GM23248 (cell line): ENCODE measurements at regions not wholly inside any gene's neighbourhood (a gene's known extent, or its start where the extent isn't known, plus 50 kb on each side); places are given as distances from the start of the nearest gene placed in this dataset.

ENCODE experiments used
- DNase-seq: peaks from one replicate; pipeline ENCODE4 v3.0.0-alpha.2; 2015
- H2AFZ ChIP-seq: fragments of 200-600 bp; sonication (generic); 2 replicates; pipeline ENCODE4 v1.6.1; 2016; ENCODE audit warnings: antibody characterized with exemption
- H3F3A ChIP-seq: fragments of 200-600 bp; sonication (generic); 2 replicates; pipeline ENCODE4 v1.6.1; 2016; ENCODE audit warnings: mild to moderate bottlenecking, antibody characterized with exemption, mixed run types; ENCODE audit not compliant: insufficient read depth
- H3K27ac ChIP-seq: fragments of 200-600 bp; sonication (generic); 2 replicates; pipeline ENCODE4 v1.5.1; 2016; ENCODE audit warnings: mild to moderate bottlenecking
- H3K27me3 ChIP-seq: fragments of 200-600 bp; sonication (generic); replicated peaks from 2 replicates; pipeline ENCODE4 v1.6.1; 2016; ENCODE audit warnings: mild to moderate bottlenecking; ENCODE audit not compliant: insufficient read depth
- H3K36me3 ChIP-seq: fragments of 200-600 bp; sonication (generic); 2 replicates; pipeline ENCODE4 v1.6.1; 2016; ENCODE audit warnings: low read depth, mild to moderate bottlenecking
- H3K4me1 ChIP-seq: fragments of 200-600 bp; sonication (generic); 2 replicates; pipeline ENCODE4 v1.6.1; 2016; ENCODE audit warnings: mild to moderate bottlenecking; ENCODE audit not compliant: insufficient read depth
- H3K4me2 ChIP-seq: fragments of 200-600 bp; sonication (generic); one replicate; pipeline ENCODE4 v1.6.1; 2016; ENCODE audit warnings: mild to moderate bottlenecking; ENCODE audit not compliant: unreplicated experiment
- H3K4me3 ChIP-seq: fragments of 200-600 bp; sonication (generic); 2 replicates; pipeline ENCODE4 v1.5.1; 2016; ENCODE audit warnings: mild to moderate bottlenecking
- H3K79me2 ChIP-seq: fragments of 200-600 bp; sonication (generic); 2 replicates; pipeline ENCODE4 v1.6.1; 2016; ENCODE audit warnings: mild to moderate bottlenecking; ENCODE audit not compliant: insufficient read depth
- H3K9ac ChIP-seq: fragments of 200-600 bp; sonication (generic); 2 replicates; pipeline ENCODE4 v1.6.1; 2016; ENCODE audit warnings: mild to moderate bottlenecking
- H3K9me2 ChIP-seq: fragments of 200-600 bp; sonication (generic); 2 replicates; pipeline ENCODE4 v1.6.1; 2016; ENCODE audit warnings: mixed run types, mild to moderate bottlenecking, moderate library complexity; ENCODE audit not compliant: insufficient read depth
- H3K9me3 ChIP-seq: fragments of 200-600 bp; sonication (generic); one replicate; pipeline ENCODE4 v1.6.1; 2017; ENCODE audit warnings: low read depth
- H4K20me1 ChIP-seq: fragments of 200-600 bp; sonication (generic); 2 replicates; pipeline ENCODE4 v1.6.0; 2016; ENCODE audit not compliant: insufficient read depth
- EZH2 ChIP-seq: fragments of 200-600 bp; sonication (generic); IDR thresholded peaks from 2 replicates; pipeline ENCODE4 v1.6.1; 2018; ENCODE audit warnings: antibody characterized with exemption, mild to moderate bottlenecking; ENCODE audit not compliant: insufficient read depth, poor library complexity, severe bottlenecking
- EZH2phosphoT487 ChIP-seq: fragments of 200-600 bp; sonication (generic); IDR thresholded peaks from 2 replicates; pipeline ENCODE4 v1.6.1; 2018; ENCODE audit warnings: antibody characterized with exemption, moderate library complexity, mild to moderate bottlenecking, low read depth; ENCODE audit not compliant: insufficient read depth
- whole genome bisulfite sequencing, 2 experiments: methylation state at CpG; one replicate each; pipeline ENCODE4 v1.1.6; 2015 to 2017; ENCODE audit warnings: low lambda C conversion rate in 2 of 2, low coverage in 1 of 2; ENCODE audit errors: missing lambda C conversion rate in 2 of 2; 5-methylcytosine and 5-hydroxymethylcytosine counted together
- in situ Hi-C: fragments of 300-500 bp; cut with MboI; formaldehyde crosslinking; loops from 2 replicates; pipeline ENCODE4 v1.15.0; 2020

DNA sequence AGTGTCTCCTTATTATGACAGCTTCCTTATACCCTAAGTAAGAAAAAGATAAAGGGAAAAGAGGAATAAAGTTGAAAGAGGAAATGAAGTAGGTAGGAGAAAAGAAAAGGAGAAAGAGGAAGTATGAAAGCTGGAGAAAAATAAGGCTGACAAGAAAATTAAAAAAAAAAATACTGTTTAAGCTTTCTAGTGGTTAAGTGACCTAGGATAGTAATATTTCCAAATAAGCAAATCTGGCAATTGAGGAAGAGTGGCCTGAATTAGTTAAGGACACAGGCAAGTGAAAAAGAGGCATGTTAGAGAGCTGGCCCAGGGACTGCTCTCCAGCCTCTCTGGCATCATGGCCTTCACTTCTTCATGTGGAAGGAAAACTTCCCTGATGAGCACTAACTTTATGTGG lies 76.5 kb upstream of the ADGRF1 start:
- no peak overlapping the region for H3K27ac ChIP-seq
- TF ChIP-seq EZH2 (no peak), EZH2phosphoT487 (no peak)
- H3K9me2 ChIP-seq: no peaks in the 10 kb centered on the region
- in situ Hi-C loops: no loop called here
- H3K36me3 ChIP-seq: no peaks in the 10 kb centered on the region
- no peak overlapping the region for H3K9ac ChIP-seq
- H3K27me3 ChIP-seq: no peaks in the 10 kb centered on the region
- H3K79me2 ChIP-seq: no peaks in the 10 kb centered on the region
- no peak overlapping the region for H3K4me2 ChIP-seq
- H3K4me3 ChIP-seq: no peak overlapping the region
- H4K20me1 ChIP-seq: no peaks in the 10 kb centered on the region
- DNase-seq: no peak
- no peak overlapping the region for H2AFZ ChIP-seq
- no peaks in the 10 kb centered on the region for H3K4me1 ChIP-seq
- H3K9me3 ChIP-seq: no peaks in the 10 kb centered on the region
- no peaks in the 10 kb centered on the region for H3F3A ChIP-seq

DNA sequence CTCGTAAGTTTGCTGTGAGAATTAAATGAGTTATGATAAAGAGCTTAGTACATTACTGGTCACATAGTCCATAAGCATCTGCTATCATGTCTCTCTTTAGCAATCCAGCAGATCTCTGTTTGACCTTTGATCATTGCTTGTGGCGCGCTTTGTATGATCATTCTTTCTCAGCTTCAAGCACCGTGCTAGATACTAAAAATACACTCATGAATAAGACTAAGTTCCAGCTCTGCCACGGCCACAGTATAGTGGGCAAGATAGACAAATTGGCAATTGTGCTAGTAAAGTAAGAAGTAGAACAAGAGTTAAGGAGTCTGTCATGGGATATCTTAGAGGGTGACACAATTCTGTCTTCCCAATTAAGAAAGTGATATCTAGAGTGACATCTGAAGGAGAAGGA lies 75.2 kb upstream of the ADGRF1 start:
- 63 to 64% methylated on average over 5 of the region's 5 CpGs for WGBS, 2 experiments
- H3K27ac ChIP-seq: no peak overlapping the region
- no peaks in the 10 kb centered on the region for H3F3A ChIP-seq
- H3K36me3 ChIP-seq: no peaks in the 10 kb centered on the region
- no peak for TF ChIP-seq EZH2
- no peak for TF ChIP-seq EZH2phosphoT487
- H3K27me3 ChIP-seq: no peaks in the 10 kb centered on the region
- no peaks in the 10 kb centered on the region for H3K9me3 ChIP-seq
- H3K9ac ChIP-seq: no peak overlapping the region
- H3K4me2 ChIP-seq: no peak overlapping the region
- DNase-seq: no peak
- no peak overlapping the region for H3K4me3 ChIP-seq
- in situ Hi-C loops: no loop called here
- H3K9me2 ChIP-seq: no peaks in the 10 kb centered on the region
- H4K20me1 ChIP-seq: no peaks in the 10 kb centered on the region
- no peaks in the 10 kb centered on the region for H3K79me2 ChIP-seq
- peaks cover 3% of the 10 kb centered on the region; the same call in 1 of the 2 replicates for H3K4me1 ChIP-seq
- H2AFZ ChIP-seq: no peak overlapping the region

DNA sequence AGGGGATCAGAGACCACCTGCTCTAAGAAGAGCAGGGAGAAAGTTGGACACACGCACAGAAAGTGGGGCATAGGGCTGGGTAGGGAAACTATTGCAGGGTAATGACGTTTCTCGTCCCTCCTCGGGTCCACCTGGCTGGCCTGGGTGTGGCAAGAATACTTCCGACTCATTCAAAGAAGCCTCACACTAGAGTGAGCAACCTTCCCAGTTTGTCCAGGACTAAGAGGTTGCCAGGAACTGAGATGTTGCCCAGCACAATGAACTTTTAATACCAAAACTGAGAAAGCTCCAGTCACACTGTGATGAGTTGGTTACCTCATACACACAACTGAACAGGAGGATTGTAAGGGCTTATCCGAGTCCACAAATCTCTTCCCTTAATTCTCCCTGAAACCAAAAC lies 74.5 kb upstream of the ADGRF1 start:
- H3K9ac ChIP-seq: no peak overlapping the region
- H4K20me1 ChIP-seq: no peaks in the 10 kb centered on the region
- in situ Hi-C loops: no loop called here
- 39 to 43% methylated on average over 6 of the region's 6 CpGs for WGBS, 2 experiments
- DNase-seq: no peak
- H3K27ac ChIP-seq: no peak overlapping the region
- no peaks in the 10 kb centered on the region for H3K9me2 ChIP-seq
- no peaks in the 10 kb centered on the region for H3K36me3 ChIP-seq
- H3K4me3 ChIP-seq: no peak overlapping the region
- H3K9me3 ChIP-seq: no peaks in the 10 kb centered on the region
- no peak overlapping the region for H3K4me2 ChIP-seq
- no peaks in the 10 kb centered on the region for H3K27me3 ChIP-seq
- no peaks in the 10 kb centered on the region for H3F3A ChIP-seq
- H3K4me1 ChIP-seq: peaks cover 8% of the 10 kb centered on the region; the same call in 1 of the 2 replicates
- H2AFZ ChIP-seq: no peak overlapping the region
- H3K79me2 ChIP-seq: no peaks in the 10 kb centered on the region
- TF ChIP-seq EZH2phosphoT487 (no peak), EZH2 (no peak)

DNA sequence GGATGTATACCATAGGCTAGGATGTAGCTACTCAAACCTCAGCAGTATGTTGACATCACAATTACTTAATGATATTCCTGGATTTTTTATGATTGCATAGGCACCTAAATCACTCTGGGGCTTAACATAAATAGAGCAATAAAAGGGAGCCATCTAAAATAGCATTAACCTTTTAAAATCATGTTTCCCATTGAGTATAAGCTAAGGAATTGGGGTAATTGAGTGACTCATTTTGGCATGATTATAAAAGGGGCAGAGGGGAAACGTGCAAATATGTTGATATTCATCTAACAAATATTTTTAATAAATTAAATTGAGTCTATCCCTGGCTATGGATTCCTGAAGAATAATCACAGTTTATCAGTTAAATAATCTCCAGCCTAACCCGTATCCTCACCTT lies 74.0 kb upstream of the ADGRF1 start:
- Histone ChIP-seq H3K27me3 (no peaks in the 10 kb centered on the region), H4K20me1 (no peaks in the 10 kb centered on the region), H3K9me3 (no peaks in the 10 kb centered on the region), H3K9me2 (no peaks in the 10 kb centered on the region), H3K4me3 (no peak overlapping the region), H3K4me1 (peaks cover 8% of the 10 kb centered on the region; the same call in 1 of the 2 replicates), H3K9ac (no peak overlapping the region), H3F3A (no peaks in the 10 kb centered on the region), H2AFZ (no peak overlapping the region), H3K27ac (no peak overlapping the region), H3K4me2 (no peak overlapping the region), H3K79me2 (no peaks in the 10 kb centered on the region), H3K36me3 (no peaks in the 10 kb centered on the region)
- in situ Hi-C loops: no loop called here
- DNase-seq: no peak
- WGBS, 2 experiments: 26 to 30% methylated on average over 2 of the region's 2 CpGs
- TF ChIP-seq EZH2: no peak

DNA sequence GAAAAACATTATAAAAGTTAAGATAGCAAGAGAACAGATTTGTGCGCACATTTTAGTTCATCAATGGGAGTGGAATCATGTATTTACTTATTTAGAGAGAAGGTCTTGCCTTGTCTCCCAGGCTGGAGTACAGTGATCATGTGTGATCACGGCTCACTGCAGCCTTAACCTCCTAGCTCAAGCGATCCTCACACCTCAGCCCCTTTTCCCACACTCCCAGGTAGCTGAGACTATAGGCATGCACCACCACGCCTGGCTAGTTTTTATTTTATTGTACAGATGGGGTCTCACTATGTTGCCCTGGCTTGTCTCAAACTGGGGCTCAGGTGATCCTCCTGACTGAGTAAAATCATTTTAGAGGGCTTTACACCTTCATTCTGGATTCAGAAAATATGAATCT lies 72.3 kb upstream of the ADGRF1 start:
- Histone ChIP-seq H3K9me2 (no peaks in the 10 kb centered on the region), H3K27me3 (no peaks in the 10 kb centered on the region), H3K9ac (no peak overlapping the region), H3K79me2 (no peaks in the 10 kb centered on the region), H3K4me2 (no peak overlapping the region), H3K4me3 (no peak overlapping the region), H2AFZ (no peak overlapping the region), H3F3A (no peaks in the 10 kb centered on the region), H3K9me3 (no peaks in the 10 kb centered on the region), H4K20me1 (no peaks in the 10 kb centered on the region), H3K4me1 (peaks cover 8% of the 10 kb centered on the region; the same call in 1 of the 2 replicates), H3K36me3 (no peaks in the 10 kb centered on the region), H3K27ac (no peak overlapping the region)
- no peak for DNase-seq
- in situ Hi-C loops: no loop called here
- no peak for TF ChIP-seq EZH2phosphoT487
- TF ChIP-seq EZH2: no peak
- 33 to 36% methylated on average over 4 of the region's 4 CpGs for WGBS, 2 experiments
